HG03159 (cell line): ENCODE measurements at regions not wholly inside any gene's neighbourhood (a gene's known extent, or its start where the extent isn't known, plus 50 kb on each side); places are given as distances from the start of the nearest gene placed in this dataset.

ENCODE experiments used
- ATAC-seq: cut with Tn5 transposase; IDR thresholded peaks from one replicate; pipeline ENCODE4 v1.9.1; 2021; ENCODE audit warnings: mild to moderate bottlenecking, moderate library complexity; ENCODE audit not compliant: unreplicated experiment

GRCh38 chr5:5704352-5704751, 281.9 kb downstream of the ICE1 start:
- ATAC-seq, result no peak

GRCh38 chr5:5702934-5703333, 280.5 kb downstream of the ICE1 start:
- ATAC-seq, result no peak

- ATAC-seq, result no peak
Measured at GRCh38 chr5:5700549-5700948, 278.1 kb downstream of the ICE1 start.

GRCh38 chr5:5699062-5699461, 276.6 kb downstream of the ICE1 start:
- no peak for ATAC-seq

- ATAC-seq, result no peak
Measured at GRCh38 chr5:5695266-5695665, 272.8 kb downstream of the ICE1 start.

GRCh38 chr5:5688925-5689310, 266.4 kb downstream of the ICE1 start:
- no peak for ATAC-seq

- ATAC-seq, result no peak
Measured at GRCh38 chr5:5688194-5688924, 265.9 kb downstream of the ICE1 start.

GRCh38 chr5:5687113-5687512, 264.6 kb downstream of the ICE1 start:
- ATAC-seq, result no peak

GRCh38 chr5:5686356-5686755, 263.9 kb downstream of the ICE1 start:
- ATAC-seq, result no peak

- ATAC-seq, result no peak
Measured at GRCh38 chr5:5685737-5686136, 263.3 kb downstream of the ICE1 start.

GRCh38 chr5:5683174-5683573, 260.7 kb downstream of the ICE1 start:
- no peak for ATAC-seq

- ATAC-seq, result no peak
Measured at GRCh38 chr5:5678909-5679308, 256.4 kb downstream of the ICE1 start.

GRCh38 chr5:5677738-5678137, 255.3 kb downstream of the ICE1 start:
- ATAC-seq, result no peak

GRCh38 chr5:5676218-5676617, 253.7 kb downstream of the ICE1 start:
- no peak for ATAC-seq

- no peak for ATAC-seq
Measured at GRCh38 chr5:5675511-5675910, 253.0 kb downstream of the ICE1 start.

GRCh38 chr5:5671823-5672222, 249.3 kb downstream of the ICE1 start:
- no peak for ATAC-seq

- ATAC-seq, result no peak
Measured at GRCh38 chr5:5667136-5667554, 244.7 kb downstream of the ICE1 start.

- ATAC-seq, result no peak
Measured at GRCh38 chr5:5666369-5666768, 243.9 kb downstream of the ICE1 start.

- ATAC-seq, result no peak
Measured at GRCh38 chr5:5666076-5666365, 243.5 kb downstream of the ICE1 start.

- no peak for ATAC-seq
Measured at GRCh38 chr5:5665225-5666075, 243.0 kb downstream of the ICE1 start.

GRCh38 chr5:5658889-5659465, 236.5 kb downstream of the ICE1 start:
- ATAC-seq, result no peak

- ATAC-seq, result no peak
Measured at GRCh38 chr5:5658226-5658625, 235.7 kb downstream of the ICE1 start.
